ENCODE measurements at regions not wholly inside any gene's neighbourhood (a gene's known extent, or its start where the extent isn't known, plus 50 kb on each side); places are given as distances from the start of the nearest gene placed in this dataset.

- no peak for TF ChIP-seq CTCF (IDR thresholded peaks at IDR 0.05; ENCODE audit: low read depth, low read length)
- no peak for DNase-seq (ENCODE audit: extremely low read depth, low read depth)
Observed at GRCh38 chr18:78685250-78685979, 294.2 kb upstream of the SALL3 start.

- no peak for TF ChIP-seq CTCF (IDR thresholded peaks at IDR 0.05; ENCODE audit: low read depth, low read length)
Observed at GRCh38 chr18:78685980-78686530, 293.6 kb upstream of the SALL3 start.

GRCh38 chr18:78686976-78687685 is 292.5 kb upstream of the SALL3 start:
- TF ChIP-seq CTCF (IDR thresholded peaks at IDR 0.05; ENCODE audit: low read depth, low read length), result no peak
- DNase-seq (ENCODE audit: extremely low read depth, low read depth), result no peak

More at GRCh38 chr18:78685980-78686530, 293.6 kb upstream of the SALL3 start:
- no peak for DNase-seq (ENCODE audit: extremely low read depth, low read depth)

GRCh38 chr18:78687736-78688135 is 291.9 kb upstream of the SALL3 start:
- no peak for DNase-seq (ENCODE audit: extremely low read depth, low read depth)
- no peak for TF ChIP-seq CTCF (IDR thresholded peaks at IDR 0.05; ENCODE audit: low read depth, low read length)

GRCh38 chr18:78688249-78688648 is 291.4 kb upstream of the SALL3 start:
- no peak for TF ChIP-seq CTCF (IDR thresholded peaks at IDR 0.05; ENCODE audit: low read depth, low read length)
- no peak for DNase-seq (ENCODE audit: extremely low read depth, low read depth)

GRCh38 chr18:78688916-78689315 is 290.7 kb upstream of the SALL3 start:
- TF ChIP-seq CTCF (IDR thresholded peaks at IDR 0.05; ENCODE audit: low read depth, low read length), result no peak
- no peak for DNase-seq (ENCODE audit: extremely low read depth, low read depth)

GRCh38 chr18:78689606-78690005 is 290.0 kb upstream of the SALL3 start:
- TF ChIP-seq CTCF (IDR thresholded peaks at IDR 0.05; ENCODE audit: low read depth, low read length), result no peak
- no peak for DNase-seq (ENCODE audit: extremely low read depth, low read depth)

Measured in AG09319 (cell line).